Activated naive CD4-positive, alpha-beta T cell treated with anti-CD3 and anti-CD28 coated beads, Interleukin-2, amount 10 ng/mL, durations not matched to agents 7 days and 5 days (primary cell): ENCODE measurements at regions not wholly inside any gene's neighbourhood (a gene's known extent, or its start where the extent isn't known, plus 50 kb on each side); places are given as distances from the start of the nearest gene placed in this dataset.

ENCODE experiments used
- CTCF ChIA-PET: fragments of 350-600 bp; sonication (Branson Sonifier 250); formaldehyde crosslinking; loops from one replicate; lab custom pipeline; 2021; ENCODE audit warnings: antibody characterized with exemption; lab: Charles Lee
- DNase-seq: peaks from one replicate; pipeline ENCODE4 v3.0.0-alpha.2; 2020
- H3K27ac Mint-ChIP-seq: one replicate; pipeline ENCODE4 v1.8.0; 2021; ENCODE audit warnings: mild to moderate bottlenecking, moderate library complexity, mixed read lengths
- H3K27me3 Mint-ChIP-seq: one replicate; pipeline ENCODE4 v1.8.0; 2021; ENCODE audit warnings: mild to moderate bottlenecking, mixed read lengths
- H3K36me3 Mint-ChIP-seq: one replicate; pipeline ENCODE4 v1.8.0; 2021; ENCODE audit warnings: mixed read lengths
- H3K4me1 Mint-ChIP-seq: one replicate; pipeline ENCODE4 v1.8.0; 2021; ENCODE audit warnings: mixed read lengths
- H3K4me3 Mint-ChIP-seq: one replicate; pipeline ENCODE4 v1.8.0; 2021; ENCODE audit warnings: mild to moderate bottlenecking, moderate library complexity, mixed read lengths
- H3K9me3 Mint-ChIP-seq: one replicate; pipeline ENCODE4 v1.8.0; 2021; ENCODE audit warnings: mixed read lengths

- Mint-ChIP-seq H3K27ac (no peak overlapping the region), H3K27me3 (no peaks in the 10 kb centered on the region), H3K4me3 (no peak overlapping the region), H3K36me3 (no peaks in the 10 kb centered on the region), H3K9me3 (no peaks in the 10 kb centered on the region), H3K4me1 (no peaks in the 10 kb centered on the region)
- no peak for DNase-seq
- CTCF ChIA-PET: no interaction called here
Measured at GRCh38 chr2:67237288-67237687, 159.8 kb upstream of the ETAA1 start.

- CTCF ChIA-PET: no interaction called here
- Mint-ChIP-seq H3K4me1 (no peaks in the 10 kb centered on the region), H3K27me3 (no peaks in the 10 kb centered on the region), H3K9me3 (no peaks in the 10 kb centered on the region), H3K4me3 (no peak overlapping the region), H3K27ac (no peak overlapping the region), H3K36me3 (no peaks in the 10 kb centered on the region)
- DNase-seq: no peak
Measured at GRCh38 chr2:67240507-67240906, 156.6 kb upstream of the ETAA1 start.

- Mint-ChIP-seq H3K27me3 (no peaks in the 10 kb centered on the region), H3K4me3 (no peak overlapping the region), H3K36me3 (no peaks in the 10 kb centered on the region), H3K9me3 (no peaks in the 10 kb centered on the region), H3K4me1 (no peaks in the 10 kb centered on the region), H3K27ac (no peak overlapping the region)
- no peak for DNase-seq
- CTCF ChIA-PET: no interaction called here
Measured at GRCh38 chr2:67241453-67241852, 155.7 kb upstream of the ETAA1 start.

GRCh38 chr2:67242456-67242855, 154.7 kb upstream of the ETAA1 start:
- CTCF ChIA-PET: no interaction called here
- DNase-seq: no peak
- Mint-ChIP-seq H3K4me3 (no peak overlapping the region), H3K27ac (no peak overlapping the region), H3K27me3 (no peaks in the 10 kb centered on the region), H3K9me3 (no peaks in the 10 kb centered on the region), H3K4me1 (no peaks in the 10 kb centered on the region), H3K36me3 (no peaks in the 10 kb centered on the region)

- Mint-ChIP-seq H3K9me3 (no peaks in the 10 kb centered on the region), H3K27me3 (no peaks in the 10 kb centered on the region), H3K4me3 (no peak overlapping the region), H3K27ac (no peak overlapping the region), H3K4me1 (no peaks in the 10 kb centered on the region), H3K36me3 (no peaks in the 10 kb centered on the region)
- DNase-seq: no peak
- CTCF ChIA-PET: no interaction called here
Measured at GRCh38 chr2:67243919-67244318, 153.2 kb upstream of the ETAA1 start.

GRCh38 chr2:67246791-67247190, 150.3 kb upstream of the ETAA1 start:
- no peak overlapping the region for H3K27ac Mint-ChIP-seq
- DNase-seq: no peak

GRCh38 chr2:67251741-67252140, 145.4 kb upstream of the ETAA1 start:
- Mint-ChIP-seq H3K4me3 (no peak overlapping the region), H3K27me3 (no peaks in the 10 kb centered on the region), H3K4me1 (no peaks in the 10 kb centered on the region), H3K36me3 (no peaks in the 10 kb centered on the region), H3K9me3 (no peaks in the 10 kb centered on the region), H3K27ac (no peak overlapping the region)
- CTCF ChIA-PET: no interaction called here
- no peak for DNase-seq

More at GRCh38 chr2:67246791-67247190, 150.3 kb upstream of the ETAA1 start:
- Mint-ChIP-seq H3K4me3 (no peak overlapping the region), H3K9me3 (no peaks in the 10 kb centered on the region), H3K27me3 (no peaks in the 10 kb centered on the region), H3K4me1 (no peaks in the 10 kb centered on the region), H3K36me3 (no peaks in the 10 kb centered on the region)
- CTCF ChIA-PET: no interaction called here

GRCh38 chr2:67255933-67256615, 141.1 kb upstream of the ETAA1 start:
- no peak overlapping the region for H3K4me3 Mint-ChIP-seq
- H3K36me3 Mint-ChIP-seq: no peaks in the 10 kb centered on the region
- H3K9me3 Mint-ChIP-seq: no peaks in the 10 kb centered on the region
- no peak overlapping the region for H3K27ac Mint-ChIP-seq
- no peak for DNase-seq
- CTCF ChIA-PET: no interaction called here
- H3K4me1 Mint-ChIP-seq: no peaks in the 10 kb centered on the region
- H3K27me3 Mint-ChIP-seq: no peaks in the 10 kb centered on the region

GRCh38 chr2:67256892-67257291, 140.2 kb upstream of the ETAA1 start:
- DNase-seq: no peak
- CTCF ChIA-PET: no interaction called here
- Mint-ChIP-seq H3K27ac (no peak overlapping the region), H3K36me3 (no peaks in the 10 kb centered on the region), H3K9me3 (no peaks in the 10 kb centered on the region), H3K4me3 (no peak overlapping the region), H3K27me3 (no peaks in the 10 kb centered on the region), H3K4me1 (no peaks in the 10 kb centered on the region)

GRCh38 chr2:67258122-67258521, 139.0 kb upstream of the ETAA1 start:
- H3K4me1 Mint-ChIP-seq: no peaks in the 10 kb centered on the region

GRCh38 chr2:67258831-67259230, 138.3 kb upstream of the ETAA1 start:
- H3K27me3 Mint-ChIP-seq: no peaks in the 10 kb centered on the region
- CTCF ChIA-PET: no interaction called here
- no peak for DNase-seq
- no peaks in the 10 kb centered on the region for H3K36me3 Mint-ChIP-seq
- no peak overlapping the region for H3K4me3 Mint-ChIP-seq
- H3K4me1 Mint-ChIP-seq: no peaks in the 10 kb centered on the region
- H3K9me3 Mint-ChIP-seq: no peaks in the 10 kb centered on the region
- no peak overlapping the region for H3K27ac Mint-ChIP-seq

More at GRCh38 chr2:67258122-67258521, 139.0 kb upstream of the ETAA1 start:
- CTCF ChIA-PET: no interaction called here
- Mint-ChIP-seq H3K4me3 (no peak overlapping the region), H3K27ac (no peak overlapping the region), H3K36me3 (no peaks in the 10 kb centered on the region), H3K27me3 (no peaks in the 10 kb centered on the region), H3K9me3 (no peaks in the 10 kb centered on the region)
- DNase-seq: no peak

- Mint-ChIP-seq H3K4me3 (no peak overlapping the region), H3K4me1 (no peaks in the 10 kb centered on the region), H3K27ac (no peak overlapping the region), H3K27me3 (no peaks in the 10 kb centered on the region), H3K36me3 (no peaks in the 10 kb centered on the region), H3K9me3 (no peaks in the 10 kb centered on the region)
- CTCF ChIA-PET: interaction anchor here (0.7 kb wide), 1 partner anchor 746 kb away, joined by 3 read pairs; no protein-coding TSS in a partner anchor
- DNase-seq: no peak
Measured at GRCh38 chr2:67259556-67260342, 137.4 kb upstream of the ETAA1 start.

GRCh38 chr2:67260343-67261277, 136.5 kb upstream of the ETAA1 start:
- CTCF ChIA-PET: interaction anchor here (0.7 kb wide), 1 partner anchor 747 kb away, joined by 3 read pairs; no protein-coding TSS in a partner anchor
- H3K9me3 Mint-ChIP-seq: no peaks in the 10 kb centered on the region
- DNase-seq: no peak
- no peak overlapping the region for H3K27ac Mint-ChIP-seq
- H3K4me3 Mint-ChIP-seq: no peak overlapping the region
- no peaks in the 10 kb centered on the region for H3K27me3 Mint-ChIP-seq
- no peaks in the 10 kb centered on the region for H3K36me3 Mint-ChIP-seq
- no peaks in the 10 kb centered on the region for H3K4me1 Mint-ChIP-seq

- H3K36me3 Mint-ChIP-seq: no peaks in the 10 kb centered on the region
- no peak overlapping the region for H3K4me3 Mint-ChIP-seq
- no peaks in the 10 kb centered on the region for H3K9me3 Mint-ChIP-seq
- no peaks in the 10 kb centered on the region for H3K27me3 Mint-ChIP-seq
- CTCF ChIA-PET: no interaction called here
- no peak for DNase-seq
- no peaks in the 10 kb centered on the region for H3K4me1 Mint-ChIP-seq
- H3K27ac Mint-ChIP-seq: no peak overlapping the region
Measured at GRCh38 chr2:67267241-67267640, 129.9 kb upstream of the ETAA1 start.
